ENCODE measurements at regions not wholly inside any gene's neighbourhood (a gene's known extent, or its start where the extent isn't known, plus 50 kb on each side); places are given as distances from the start of the nearest gene placed in this dataset.

- TF ChIP-seq FOXA1 (IDR thresholded peaks at IDR 0.05): no peak
- no peak for TF ChIP-seq SP1 (IDR thresholded peaks at IDR 0.05)
- no peak for TF ChIP-seq TARDBP (IDR thresholded peaks at IDR 0.05)
- no peak for TF ChIP-seq CTBP1 (IDR thresholded peaks at IDR 0.05; ENCODE audit: borderline replicate concordance)
- TF ChIP-seq SUZ12 (IDR thresholded peaks at IDR 0.05): no peak
- TF ChIP-seq HDGF (IDR thresholded peaks at IDR 0.05; ENCODE audit: borderline replicate concordance): no peak
- TF ChIP-seq BHLHE40 (IDR thresholded peaks at IDR 0.05; ENCODE audit: borderline replicate concordance): no peak
- no peak for TF ChIP-seq LEF1 (IDR thresholded peaks at IDR 0.05; ENCODE audit: borderline replicate concordance)
- no peak for TF ChIP-seq ARNT (IDR thresholded peaks at IDR 0.05)
- no peak for TF ChIP-seq FOXM1 (IDR thresholded peaks at IDR 0.05; ENCODE audit: borderline replicate concordance)
- TF ChIP-seq PKNOX1 (IDR thresholded peaks at IDR 0.05): no peak
Measured at GRCh38 chr6:144918073-144918472, 632.9 kb downstream of the UTRN start.
